Uterus (tissue), 2 donors: ENCODE measurements at regions not wholly inside any gene's neighbourhood (a gene's known extent, or its start where the extent isn't known, plus 50 kb on each side); places are given as distances from the start of the nearest gene placed in this dataset.

Experiments used
- POLR2A ChIP-seq, 2 donors: fragments of 450-650 bp; IDR thresholded peaks; one replicate each; pipeline ENCODE4 v1.6.1; 2016; ENCODE audit warnings: antibody characterized with exemption in 2 of 2, mild to moderate bottlenecking in 1 of 2, moderate library complexity in 1 of 2
- TF ChIP-seq, protein P1 (sequence below), 4 experiments: fragments of 200-600 bp in 2 of 4; fragments of 450-650 bp in 2 of 4; sonication (generic) in 2 of 4; IDR thresholded peaks; one replicate each; pipeline ENCODE4 v1.5.1; 2016 to 2019; ENCODE audit warnings: antibody characterized with exemption in 4 of 4, mild to moderate bottlenecking in 2 of 4, moderate library complexity in 1 of 4

DNA sequence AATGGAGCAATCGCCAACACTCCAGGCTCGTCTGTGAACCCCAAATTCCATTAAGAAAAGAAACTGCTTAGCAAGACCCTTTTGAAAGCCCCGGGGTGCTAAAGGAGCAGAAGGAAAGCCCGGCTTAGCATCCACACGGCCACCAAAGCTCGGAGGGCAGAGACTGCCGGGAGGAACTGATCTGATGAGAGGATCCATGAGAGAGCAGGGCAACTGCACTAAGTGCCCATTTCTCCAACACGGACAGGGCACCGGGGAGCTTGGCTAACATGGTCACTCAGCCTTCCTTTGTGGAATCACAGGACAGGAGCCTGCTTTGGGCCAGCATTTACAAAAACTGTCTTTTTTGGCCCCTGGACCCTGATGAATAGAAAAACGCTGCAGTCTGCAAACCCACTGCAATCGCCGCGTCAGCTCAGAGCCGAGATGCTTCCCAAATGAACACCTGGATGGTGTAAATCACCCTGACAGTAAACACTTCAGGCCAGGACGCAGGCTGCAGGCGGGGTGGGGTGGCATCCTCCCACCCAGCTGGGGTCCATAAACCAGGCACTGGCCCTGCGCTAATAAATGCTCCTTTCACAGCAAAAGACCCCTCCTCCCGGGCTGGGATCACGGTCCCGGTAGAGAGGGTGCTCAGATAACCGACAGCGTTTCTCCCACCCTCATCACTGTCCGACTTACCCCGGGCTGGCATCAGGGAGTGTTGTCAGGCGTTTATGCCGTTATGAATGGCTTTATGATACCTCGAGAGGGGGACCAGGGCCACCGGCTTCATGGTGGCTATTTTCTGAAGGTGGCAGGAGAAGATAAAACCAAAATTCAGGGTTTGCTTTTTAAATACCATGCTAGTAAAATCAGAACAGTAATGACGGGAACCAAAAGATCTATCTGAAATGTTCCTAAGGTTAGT, 299.5 kb downstream of the IRF8 start:
- TF ChIP-seq, protein P1, sequence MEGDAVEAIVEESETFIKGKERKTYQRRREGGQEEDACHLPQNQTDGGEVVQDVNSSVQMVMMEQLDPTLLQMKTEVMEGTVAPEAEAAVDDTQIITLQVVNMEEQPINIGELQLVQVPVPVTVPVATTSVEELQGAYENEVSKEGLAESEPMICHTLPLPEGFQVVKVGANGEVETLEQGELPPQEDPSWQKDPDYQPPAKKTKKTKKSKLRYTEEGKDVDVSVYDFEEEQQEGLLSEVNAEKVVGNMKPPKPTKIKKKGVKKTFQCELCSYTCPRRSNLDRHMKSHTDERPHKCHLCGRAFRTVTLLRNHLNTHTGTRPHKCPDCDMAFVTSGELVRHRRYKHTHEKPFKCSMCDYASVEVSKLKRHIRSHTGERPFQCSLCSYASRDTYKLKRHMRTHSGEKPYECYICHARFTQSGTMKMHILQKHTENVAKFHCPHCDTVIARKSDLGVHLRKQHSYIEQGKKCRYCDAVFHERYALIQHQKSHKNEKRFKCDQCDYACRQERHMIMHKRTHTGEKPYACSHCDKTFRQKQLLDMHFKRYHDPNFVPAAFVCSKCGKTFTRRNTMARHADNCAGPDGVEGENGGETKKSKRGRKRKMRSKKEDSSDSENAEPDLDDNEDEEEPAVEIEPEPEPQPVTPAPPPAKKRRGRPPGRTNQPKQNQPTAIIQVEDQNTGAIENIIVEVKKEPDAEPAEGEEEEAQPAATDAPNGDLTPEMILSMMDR (IDR thresholded peaks at IDR 0.05) = no peak
- TF ChIP-seq POLR2A (IDR thresholded peaks at IDR 0.05) = no peak
